K562 (cell line): ENCODE measurements at regions not wholly inside any gene's neighbourhood (a gene's known extent, or its start where the extent isn't known, plus 50 kb on each side); places are given as distances from the start of the nearest gene placed in this dataset.

Experiments
- CTCF ChIP-seq, 3 experiments: IDR thresholded peaks in 2 of 3; conservative IDR thresholded peaks in 1 of 3; 2 replicates each; pipeline ENCODE4 v1.5.1; 2011 to 2012; ENCODE audit warnings: low read length in 3 of 3, mild to moderate bottlenecking in 3 of 3, control low read depth in 2 of 3, improper control_type of control experiment in 1 of 3, inconsistent platforms in 1 of 3, low read depth in 1 of 3, mixed read lengths in 1 of 3, moderate library complexity in 1 of 3; ENCODE audit not compliant: insufficient read depth in 2 of 3
- HDAC1 ChIP-seq, 2 experiments: fragments of 450-650 bp; IDR thresholded peaks; 2 replicates each; pipeline ENCODE4 v1.6.1; 2016 to 2017; ENCODE audit warnings: inconsistent platforms in 1 of 2, mild to moderate bottlenecking in 1 of 2, moderate library complexity in 1 of 2
- HDGF ChIP-seq: fragments of 450-650 bp; IDR thresholded peaks from 2 replicates; pipeline ENCODE4 v1.6.1; 2016
- NCOA4 ChIP-seq: fragments of 450-650 bp; IDR thresholded peaks from 2 replicates; pipeline ENCODE4 v1.6.1; 2018; ENCODE audit warnings: mild to moderate bottlenecking; ENCODE audit not compliant: partially characterized antibody
- SIN3A ChIP-seq, 2 experiments: fragments of 150-350 bp in 1 of 2; IDR thresholded peaks; 2 replicates each; pipeline ENCODE4 v1.6.1; 2011 to 2016; ENCODE audit warnings: borderline replicate concordance in 2 of 2, low read depth in 2 of 2, low read length in 2 of 2, mild to moderate bottlenecking in 2 of 2, moderate library complexity in 2 of 2; ENCODE audit not compliant: control insufficient read depth in 1 of 2
- SMARCE1 ChIP-seq: fragments of 450-650 bp; IDR thresholded peaks from 2 replicates; pipeline ENCODE4 v1.7.1; 2016; ENCODE audit warnings: mild to moderate bottlenecking
- SRSF1 ChIP-seq: fragments of 200-400 bp; formaldehyde crosslinking; IDR thresholded peaks from 2 replicates; pipeline ENCODE4 v1.6.1; 2017; ENCODE audit warnings: mild to moderate bottlenecking, low read depth, low read length, moderate library complexity
- TEAD2 ChIP-seq: fragments of 450-650 bp; IDR thresholded peaks from 2 replicates; pipeline ENCODE4 v1.6.1; 2016; ENCODE audit warnings: missing genetic modification characterization, control low read depth, missing compliant biosample characterization
- TOE1 ChIP-seq, 2 experiments: fragments of 450-650 bp in 1 of 2; sonication (generic) in 1 of 2; formaldehyde crosslinking in 1 of 2; IDR thresholded peaks; 2 replicates each; pipeline versions ENCODE4 v1.7.1 to v1.8.0; 2016 to 2022; ENCODE audit warnings: borderline replicate concordance in 2 of 2, mild to moderate bottlenecking in 2 of 2, antibody characterized with exemption in 1 of 2, inconsistent platforms in 1 of 2, low read depth in 1 of 2, missing genetic modification reagents in 1 of 2, moderate library complexity in 1 of 2
- ZNF263 ChIP-seq: sonication (generic); formaldehyde crosslinking; IDR thresholded peaks from 2 replicates; pipeline ENCODE4 v1.8.0; 2022; ENCODE audit warnings: mild to moderate bottlenecking, missing genetic modification reagents, borderline replicate concordance
- TF ChIP-seq, protein P1 (sequence below): fragments of 150-350 bp; IDR thresholded peaks from 2 replicates; pipeline ENCODE4 v1.6.1; 2014; ENCODE audit warnings: low read depth, mild to moderate bottlenecking, low read length, borderline replicate concordance

DNA sequence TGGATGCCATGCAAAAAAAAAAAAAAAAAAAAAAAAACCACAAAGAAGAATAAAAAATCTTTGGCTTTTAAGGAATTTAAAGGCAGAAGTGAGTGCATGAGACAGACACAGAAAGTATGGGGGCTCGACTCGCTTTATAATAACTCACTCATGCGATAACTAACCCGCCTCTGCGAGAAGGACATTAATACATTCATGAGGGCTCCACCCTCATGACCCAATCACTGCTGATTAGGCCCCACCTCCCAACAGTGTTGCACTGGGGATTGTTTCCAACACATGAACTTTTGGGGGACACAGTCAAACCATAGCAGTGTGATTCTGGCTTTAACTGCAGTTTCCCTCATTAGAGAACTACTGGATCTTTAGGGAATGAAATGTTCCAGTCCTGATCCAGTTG, 78.1 kb downstream of the QDPR start:
- TF ChIP-seq HDAC1 (IDR thresholded peaks at IDR 0.05) (no peak), CTCF (IDR thresholded peaks at IDR 0.05 in 2 of 3, conservative IDR thresholded peaks at IDR 0.05 in 1 of 3; ENCODE audit: insufficient read depth in 2 of 3, low read depth in 1 of 3, low read length in 3 of 3) (no peak), SRSF1 (no peak), NCOA4 (no peak), SIN3A (IDR thresholded peaks at IDR 0.05; ENCODE audit: borderline replicate concordance in 2 of 2, control insufficient read depth in 1 of 2, low read depth in 2 of 2, low read length in 2 of 2) (no peak), TOE1 (IDR thresholded peaks at IDR 0.05; ENCODE audit: borderline replicate concordance) (no peak), TOE1 (CRISPR knock-in tag; IDR thresholded peaks at IDR 0.05; ENCODE audit: borderline replicate concordance, low read depth) (no peak), TEAD2 (tag) (no peak), HDGF (no peak), ZNF263 (CRISPR knock-in tag) (no peak), SMARCE1 (no peak)
- TF ChIP-seq, protein P1, sequence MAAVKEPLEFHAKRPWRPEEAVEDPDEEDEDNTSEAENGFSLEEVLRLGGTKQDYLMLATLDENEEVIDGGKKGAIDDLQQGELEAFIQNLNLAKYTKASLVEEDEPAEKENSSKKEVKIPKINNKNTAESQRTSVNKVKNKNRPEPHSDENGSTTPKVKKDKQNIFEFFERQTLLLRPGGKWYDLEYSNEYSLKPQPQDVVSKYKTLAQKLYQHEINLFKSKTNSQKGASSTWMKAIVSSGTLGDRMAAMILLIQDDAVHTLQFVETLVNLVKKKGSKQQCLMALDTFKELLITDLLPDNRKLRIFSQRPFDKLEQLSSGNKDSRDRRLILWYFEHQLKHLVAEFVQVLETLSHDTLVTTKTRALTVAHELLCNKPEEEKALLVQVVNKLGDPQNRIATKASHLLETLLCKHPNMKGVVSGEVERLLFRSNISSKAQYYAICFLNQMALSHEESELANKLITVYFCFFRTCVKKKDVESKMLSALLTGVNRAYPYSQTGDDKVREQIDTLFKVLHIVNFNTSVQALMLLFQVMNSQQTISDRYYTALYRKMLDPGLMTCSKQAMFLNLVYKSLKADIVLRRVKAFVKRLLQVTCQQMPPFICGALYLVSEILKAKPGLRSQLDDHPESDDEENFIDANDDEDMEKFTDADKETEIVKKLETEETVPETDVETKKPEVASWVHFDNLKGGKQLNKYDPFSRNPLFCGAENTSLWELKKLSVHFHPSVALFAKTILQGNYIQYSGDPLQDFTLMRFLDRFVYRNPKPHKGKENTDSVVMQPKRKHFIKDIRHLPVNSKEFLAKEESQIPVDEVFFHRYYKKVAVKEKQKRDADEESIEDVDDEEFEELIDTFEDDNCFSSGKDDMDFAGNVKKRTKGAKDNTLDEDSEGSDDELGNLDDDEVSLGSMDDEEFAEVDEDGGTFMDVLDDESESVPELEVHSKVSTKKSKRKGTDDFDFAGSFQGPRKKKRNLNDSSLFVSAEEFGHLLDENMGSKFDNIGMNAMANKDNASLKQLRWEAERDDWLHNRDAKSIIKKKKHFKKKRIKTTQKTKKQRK, result no peak
